Heart left ventricle (tissue), 13 donors: ENCODE measurements at regions not wholly inside any gene's neighbourhood (a gene's known extent, or its start where the extent isn't known, plus 50 kb on each side); places are given as distances from the start of the nearest gene placed in this dataset.

Experiments used
- POLR2A ChIP-seq, 2 donors: fragments of 450-650 bp; IDR thresholded peaks; one replicate each; pipeline ENCODE4 v1.6.1; 2017; ENCODE audit warnings: antibody characterized with exemption in 2 of 2, mild to moderate bottlenecking in 2 of 2, moderate library complexity in 2 of 2
- TF ChIP-seq, protein P1 (sequence below), 12 donors: fragments of 200-600 bp; sonication (generic) in 4 of 12; IDR thresholded peaks; one replicate each; pipeline versions ENCODE4 v1.5.0 to v1.8.0; 2018 to 2022; ENCODE audit warnings: antibody characterized with exemption in 12 of 12, mild to moderate bottlenecking in 5 of 12
- donor health status: ischemic (EF 13 %, LVEDD 7.1; RV severe dilation, severe dysfunction).
- donor health status: DM: no; HTN: yes; CAD: no.
- donor health status: DM: no; HTN: no; CAD: no.
- donor health status: ischemic (EF 25% LVEDD 6.9; RV normal size, moderate dysfunction).
- donor health status: ischemic (EF 25% LVEDD 5.7; RV mildly dilated, moderate dysfunction).
- donor health status: ischemic (EF 35%, LVEDD 5.7; RV mildly dilated, moderate dysfunction).
- donor health status: nonischemic (EF 11% LVEDD 7.7; RV severe dilation, severe dysfunction).
- donor health status: DM: yes; HTN: yes; CAD: no.
- donor health status: PGD.
- donor health status: ischemic (EF 29% LVEDD 5.4; RV normal size, mild dysfunction).
- donor health status: nonischemic (EF 23%, LVEDD 6.1; RV moderate dilation, normal function).

GRCh38 chr2:163314712-163315111 is 421.1 kb downstream of the FIGN start:
- TF ChIP-seq, protein P1, sequence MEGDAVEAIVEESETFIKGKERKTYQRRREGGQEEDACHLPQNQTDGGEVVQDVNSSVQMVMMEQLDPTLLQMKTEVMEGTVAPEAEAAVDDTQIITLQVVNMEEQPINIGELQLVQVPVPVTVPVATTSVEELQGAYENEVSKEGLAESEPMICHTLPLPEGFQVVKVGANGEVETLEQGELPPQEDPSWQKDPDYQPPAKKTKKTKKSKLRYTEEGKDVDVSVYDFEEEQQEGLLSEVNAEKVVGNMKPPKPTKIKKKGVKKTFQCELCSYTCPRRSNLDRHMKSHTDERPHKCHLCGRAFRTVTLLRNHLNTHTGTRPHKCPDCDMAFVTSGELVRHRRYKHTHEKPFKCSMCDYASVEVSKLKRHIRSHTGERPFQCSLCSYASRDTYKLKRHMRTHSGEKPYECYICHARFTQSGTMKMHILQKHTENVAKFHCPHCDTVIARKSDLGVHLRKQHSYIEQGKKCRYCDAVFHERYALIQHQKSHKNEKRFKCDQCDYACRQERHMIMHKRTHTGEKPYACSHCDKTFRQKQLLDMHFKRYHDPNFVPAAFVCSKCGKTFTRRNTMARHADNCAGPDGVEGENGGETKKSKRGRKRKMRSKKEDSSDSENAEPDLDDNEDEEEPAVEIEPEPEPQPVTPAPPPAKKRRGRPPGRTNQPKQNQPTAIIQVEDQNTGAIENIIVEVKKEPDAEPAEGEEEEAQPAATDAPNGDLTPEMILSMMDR (IDR thresholded peaks at IDR 0.05), result no peak
- TF ChIP-seq POLR2A (IDR thresholded peaks at IDR 0.05), result no peak
